KBM-7 (cell line): ENCODE measurements at regions not wholly inside any gene's neighbourhood (a gene's known extent, or its start where the extent isn't known, plus 50 kb on each side); places are given as distances from the start of the nearest gene placed in this dataset.

Experiments used
- DNase-seq: peaks from one replicate; pipeline ENCODE4 v3.0.0-alpha.2; 2015
- in situ Hi-C: fragments of 300-500 bp; cut with MboI; formaldehyde crosslinking; loops from 2 replicates; pipeline ENCODE4 v1.14.3; 2020; ENCODE audit warnings: low sequenced_read_pairs, low pct_unique_long_range_greater_than_20kb, mixed read lengths

DNA sequence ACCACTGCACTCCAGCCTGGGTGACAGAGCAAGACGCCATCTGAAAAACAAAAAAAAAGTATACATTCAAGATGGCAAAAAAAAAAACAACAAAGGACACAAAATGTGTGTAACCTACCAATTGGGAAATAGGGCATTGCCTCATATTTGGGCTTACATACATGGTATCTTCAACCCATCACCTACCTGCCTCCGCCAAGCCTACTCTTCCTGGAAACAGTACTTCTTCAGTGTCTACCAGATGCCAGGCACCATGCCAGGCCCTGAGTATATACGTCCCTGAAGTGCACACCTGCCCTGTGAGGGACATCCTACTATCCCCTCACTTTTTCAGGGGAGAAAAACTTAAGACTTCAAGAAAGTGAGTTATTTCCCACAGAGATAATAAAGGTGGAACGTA is 160.2 kb downstream of the TOMM20 start:
- in situ Hi-C loops, result loop anchor here (25.0 kb wide), 2 partner anchors 231 to 356 kb away; partner anchors contain the start of gene IRF2BP2
- no peak for DNase-seq

DNA sequence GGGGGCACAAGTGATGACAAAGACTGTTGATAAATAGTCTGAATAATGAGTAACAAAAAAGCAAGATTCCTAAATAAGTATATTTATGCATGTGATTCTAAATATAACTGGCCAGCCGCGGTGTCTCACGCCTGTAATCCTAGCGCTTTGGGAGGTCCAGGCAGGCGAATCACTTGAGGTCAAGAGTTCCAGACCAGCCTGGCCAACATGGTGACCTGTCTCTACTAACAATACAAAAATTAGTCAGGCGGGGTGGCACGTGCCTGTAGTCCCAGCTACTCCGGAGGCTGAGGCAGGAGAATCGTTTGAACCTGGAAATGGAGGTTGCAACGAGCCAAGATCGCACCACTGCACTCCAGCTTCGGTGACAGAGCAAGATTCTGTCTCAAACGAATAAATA is 161.5 kb downstream of the TOMM20 start:
- in situ Hi-C loops, result loop anchor here (25.0 kb wide), 2 partner anchors 230 to 355 kb away; partner anchors contain the start of gene IRF2BP2

DNA sequence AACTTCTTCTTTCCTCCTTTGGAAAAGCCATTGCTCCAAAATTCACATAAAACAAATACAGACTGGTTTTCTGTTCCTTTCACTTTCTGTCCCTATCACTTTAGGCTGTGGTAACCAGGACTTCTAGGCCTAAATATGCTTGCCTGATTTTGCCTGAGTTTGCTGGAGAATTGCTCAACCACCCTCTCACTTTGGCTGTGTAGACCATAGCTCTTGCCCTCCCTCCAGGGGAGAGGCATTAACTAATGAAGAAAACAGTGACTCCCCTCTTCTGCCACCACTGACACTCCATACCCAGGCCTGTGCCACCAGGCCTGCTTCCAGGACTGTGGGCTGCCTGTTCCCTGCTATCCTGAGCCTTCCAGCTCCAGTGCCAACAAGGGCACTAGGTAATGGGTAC is 163.5 kb downstream of the TOMM20 start:
- no peak for DNase-seq
- in situ Hi-C loops, result loop anchor here (25.0 kb wide), 2 partner anchors 228 to 353 kb away; partner anchors contain the start of gene IRF2BP2

More for the DNA sequence above, 161.5 kb downstream of the TOMM20 start:
- DNase-seq, result no peak

DNA sequence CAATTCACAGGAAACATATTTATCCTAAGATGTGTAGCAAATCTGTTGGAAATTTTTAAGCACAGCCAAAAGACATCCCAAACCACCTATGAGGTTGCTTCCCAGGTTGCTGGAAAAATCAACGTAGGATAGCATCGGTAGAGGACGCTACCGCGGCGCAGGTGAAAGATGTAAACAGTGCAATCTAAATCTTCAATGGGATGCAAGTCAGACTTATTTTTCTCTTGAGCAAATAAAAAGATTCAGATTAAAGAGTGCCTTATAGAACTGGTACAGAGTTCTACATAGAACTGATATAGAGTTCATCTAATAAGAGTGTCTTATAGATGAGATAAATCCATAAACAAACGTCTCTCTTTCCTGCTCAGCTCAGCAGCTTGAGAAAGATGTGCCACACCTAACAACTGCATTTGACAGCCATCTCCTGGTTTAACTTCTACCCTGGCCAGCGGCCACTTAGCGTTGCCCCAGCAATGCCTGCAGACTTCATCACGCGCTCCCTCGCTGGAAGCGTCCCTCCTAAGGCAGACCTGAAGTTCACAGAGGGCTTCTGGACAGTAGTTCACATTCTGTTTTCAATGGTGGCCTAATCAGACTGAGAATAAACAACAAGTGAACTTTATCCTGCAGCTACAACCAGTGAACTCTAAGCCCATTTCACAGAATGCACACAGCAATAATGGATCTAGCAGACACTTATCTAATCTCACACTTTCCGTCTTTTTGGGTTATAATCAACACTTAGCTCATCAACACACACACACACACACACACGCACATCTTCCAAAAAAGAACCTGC is 164.5 kb downstream of the TOMM20 start:
- in situ Hi-C loops, result loop anchor here (25.0 kb wide), 2 partner anchors 227 to 352 kb away; partner anchors contain the start of gene IRF2BP2
- no peak for DNase-seq

DNA sequence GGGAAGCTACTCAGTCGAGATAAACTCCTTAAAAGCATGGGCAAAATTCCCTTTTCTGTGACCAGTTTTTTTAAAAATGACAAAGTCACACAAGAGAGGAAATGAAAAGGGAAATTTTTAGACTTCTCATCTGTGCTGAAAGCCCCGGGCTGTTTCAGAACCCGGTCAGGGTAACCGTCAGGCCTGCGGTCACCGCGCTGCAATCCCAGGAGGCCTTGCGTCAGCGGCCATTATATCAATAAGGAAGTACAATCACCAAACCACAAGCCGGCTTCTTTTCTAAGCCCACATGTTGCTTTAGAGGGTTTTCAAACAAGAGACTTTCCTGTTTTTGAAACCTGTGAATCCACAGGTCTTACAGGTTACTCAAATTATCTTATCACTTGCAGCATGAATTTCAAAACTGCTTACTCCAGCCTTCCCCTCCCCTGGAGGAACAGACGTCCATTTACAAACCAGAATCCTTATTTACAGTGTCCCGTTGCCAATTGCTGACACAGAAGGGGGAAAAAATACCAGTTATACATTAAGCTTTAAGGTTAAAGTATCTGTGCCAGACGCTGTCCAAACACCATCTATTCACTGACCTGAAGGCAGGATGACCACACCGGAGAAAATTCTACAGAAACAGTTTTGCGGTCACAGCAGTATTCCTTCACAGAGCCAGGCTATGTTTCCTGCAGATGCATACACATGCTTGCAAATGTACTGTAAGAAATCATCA is 165.3 kb downstream of the TOMM20 start:
- in situ Hi-C loops, result loop anchor here (25.0 kb wide), 2 partner anchors 226 to 351 kb away; partner anchors contain the start of gene IRF2BP2

DNA sequence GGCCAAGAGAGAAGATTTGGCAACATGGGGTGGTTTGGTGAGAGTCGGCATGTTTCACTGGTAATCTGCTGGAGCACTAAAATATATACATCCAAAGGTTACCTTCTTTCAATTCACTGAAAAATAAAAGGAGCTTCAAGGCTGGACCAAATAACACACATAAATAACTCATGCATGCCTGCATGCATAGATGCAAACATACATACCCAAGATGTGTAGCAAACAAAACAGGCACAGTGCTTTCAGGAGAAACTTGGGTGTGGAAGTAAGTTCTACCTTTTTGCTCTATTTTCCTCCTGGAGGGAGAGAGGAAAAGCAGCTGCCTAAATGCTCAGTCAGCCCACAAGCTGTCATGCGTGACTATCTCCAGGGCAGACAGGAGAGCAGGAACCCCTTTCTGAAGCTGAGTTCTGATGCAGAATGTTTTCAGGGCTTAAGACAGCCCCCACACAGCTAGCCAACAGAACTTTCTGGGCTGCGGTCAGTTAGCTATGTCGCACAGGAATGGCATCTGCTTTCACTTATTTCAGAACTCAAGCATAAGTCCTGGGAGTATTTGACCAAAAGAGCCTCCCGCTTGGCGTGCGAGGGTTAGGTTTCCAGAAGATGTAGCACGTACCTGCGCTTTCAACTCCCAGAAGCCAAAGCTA is 166.2 kb downstream of the TOMM20 start:
- in situ Hi-C loops, result loop anchor here (25.0 kb wide), 2 partner anchors 225 to 350 kb away; partner anchors contain the start of gene IRF2BP2
- DNase-seq, result peak; percentile 97

More for the DNA sequence above, 165.3 kb downstream of the TOMM20 start:
- peak; percentile 97 for DNase-seq

DNA sequence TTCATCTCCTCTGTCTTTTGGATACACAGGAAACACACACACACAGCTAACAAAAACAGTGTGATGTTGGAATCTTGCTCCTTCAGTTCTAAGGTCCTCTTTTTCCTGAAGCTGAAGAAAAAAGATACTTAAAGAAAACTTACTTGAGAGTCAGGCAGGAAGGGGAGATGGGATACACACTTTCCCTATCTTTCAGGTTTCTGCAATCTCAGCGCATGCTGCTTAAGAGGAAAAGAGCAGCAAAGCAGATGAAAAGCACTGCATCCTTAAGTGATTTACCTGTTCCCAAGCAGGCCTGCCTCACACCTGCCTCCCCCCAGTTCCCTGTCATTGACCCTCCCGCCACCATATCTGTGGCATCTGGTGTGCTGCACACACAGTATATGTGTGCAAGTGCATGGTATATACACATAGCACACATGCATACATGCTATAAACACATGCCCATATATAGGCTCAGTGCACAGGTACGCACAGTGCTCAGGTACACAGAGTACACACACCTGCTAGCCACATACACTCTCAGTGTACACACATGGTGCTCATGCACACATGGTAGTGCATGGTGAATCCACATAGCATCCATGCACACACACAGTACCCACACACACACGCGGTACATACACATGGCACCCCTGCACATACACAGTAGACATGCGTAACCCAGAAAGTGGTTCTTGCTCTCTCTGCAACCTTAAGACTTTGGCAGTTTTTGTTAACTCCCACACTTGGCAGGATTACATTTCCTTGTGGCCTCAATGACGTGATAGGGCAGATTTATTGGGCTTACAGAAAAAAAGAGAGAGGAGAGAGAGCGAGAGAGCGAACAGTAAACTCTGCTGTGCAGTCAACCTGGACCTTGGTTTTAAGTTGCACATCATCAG is 166.9 kb downstream of the TOMM20 start:
- in situ Hi-C loops, result loop anchor here (25.0 kb wide), 2 partner anchors 224 to 349 kb away; partner anchors contain the start of gene IRF2BP2

DNA sequence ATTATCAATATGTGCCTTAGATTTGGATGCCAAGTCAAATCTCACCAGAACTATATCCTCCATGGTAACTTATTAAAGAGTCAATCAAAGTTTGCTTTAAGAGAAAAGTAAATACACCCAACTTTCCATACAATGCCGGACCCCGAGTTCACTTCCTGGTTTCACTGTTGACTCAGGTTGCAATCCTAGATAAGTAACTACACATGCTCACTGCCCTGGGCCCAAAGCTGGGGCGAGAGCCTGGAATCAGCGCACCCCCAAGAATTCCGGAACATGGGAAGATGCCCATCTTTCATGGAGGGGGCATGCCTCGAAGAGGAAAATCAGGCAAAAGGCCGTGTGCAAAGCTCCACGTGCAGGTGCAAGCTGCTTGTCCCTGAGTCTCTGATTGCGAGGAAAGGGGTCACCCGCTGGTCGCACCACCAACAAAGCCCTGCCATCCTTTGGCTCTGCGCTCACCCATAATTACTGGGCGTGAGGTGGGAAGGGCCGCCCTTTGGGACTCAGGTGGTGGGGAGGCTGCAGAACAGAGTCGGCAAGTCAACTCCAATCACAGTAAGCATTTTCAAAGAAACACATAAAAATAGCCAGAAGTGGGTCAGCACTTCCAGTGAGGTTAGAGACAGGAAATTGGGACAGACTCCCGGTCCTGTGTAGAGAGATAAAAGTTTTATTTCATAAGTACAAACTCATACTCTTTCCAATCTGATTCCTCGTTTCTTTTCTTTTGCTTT is 167.7 kb downstream of the TOMM20 start:
- in situ Hi-C loops, result loop anchor here (25.0 kb wide), 2 partner anchors 224 to 349 kb away; partner anchors contain the start of gene IRF2BP2
- DNase-seq, result peak; percentile 69

More for the DNA sequence above, 166.9 kb downstream of the TOMM20 start:
- peak; percentile 91 for DNase-seq

DNA sequence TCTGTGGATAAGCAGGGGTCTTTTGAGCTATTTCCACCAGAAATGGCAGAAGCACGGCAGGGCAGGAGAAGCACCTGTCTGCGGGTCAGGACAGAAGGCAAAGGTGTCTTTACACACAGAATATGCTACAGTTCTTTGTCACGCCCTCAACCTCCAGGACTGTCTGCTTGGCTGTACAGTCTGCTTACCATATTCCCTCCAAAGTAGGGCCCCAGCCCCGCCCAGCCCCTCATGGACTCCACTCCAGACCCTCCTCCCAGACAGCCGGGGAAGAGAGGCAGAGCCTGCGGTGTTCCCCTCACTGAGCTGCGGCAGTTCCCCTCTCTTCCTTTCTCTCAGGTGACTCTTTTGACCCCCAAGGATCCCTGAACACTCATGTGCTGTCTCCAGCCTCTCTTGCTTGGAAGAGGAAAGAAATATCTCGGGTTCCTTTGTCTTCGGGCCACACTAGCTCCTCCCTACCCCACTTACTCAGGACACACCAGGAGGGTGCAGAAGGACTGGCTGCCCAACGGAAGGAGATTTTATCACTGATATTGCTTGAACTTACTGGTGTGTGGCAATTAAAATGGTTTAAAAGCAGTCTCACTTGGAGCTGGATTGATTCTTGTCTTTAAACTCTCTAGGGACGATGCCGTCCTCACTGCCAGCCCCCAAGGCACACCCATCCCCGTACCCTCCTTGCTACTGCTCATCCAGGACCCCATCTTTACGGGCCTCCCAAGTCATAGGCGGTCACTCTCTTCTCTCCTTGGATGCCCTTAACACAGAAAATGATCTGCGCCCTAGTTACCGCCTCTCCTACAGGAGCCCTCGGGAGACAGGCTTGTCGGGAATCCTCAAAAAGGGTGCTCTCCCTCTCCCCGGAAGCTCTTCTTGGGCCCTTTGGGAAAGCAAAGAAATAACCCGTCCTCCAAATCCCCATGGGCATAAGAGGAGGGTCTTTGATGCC is 169.7 kb downstream of the TOMM20 start:
- no peak for DNase-seq
- in situ Hi-C loops, result loop anchor here (25.0 kb wide), 2 partner anchors 222 to 347 kb away; partner anchors contain the start of gene IRF2BP2

DNA sequence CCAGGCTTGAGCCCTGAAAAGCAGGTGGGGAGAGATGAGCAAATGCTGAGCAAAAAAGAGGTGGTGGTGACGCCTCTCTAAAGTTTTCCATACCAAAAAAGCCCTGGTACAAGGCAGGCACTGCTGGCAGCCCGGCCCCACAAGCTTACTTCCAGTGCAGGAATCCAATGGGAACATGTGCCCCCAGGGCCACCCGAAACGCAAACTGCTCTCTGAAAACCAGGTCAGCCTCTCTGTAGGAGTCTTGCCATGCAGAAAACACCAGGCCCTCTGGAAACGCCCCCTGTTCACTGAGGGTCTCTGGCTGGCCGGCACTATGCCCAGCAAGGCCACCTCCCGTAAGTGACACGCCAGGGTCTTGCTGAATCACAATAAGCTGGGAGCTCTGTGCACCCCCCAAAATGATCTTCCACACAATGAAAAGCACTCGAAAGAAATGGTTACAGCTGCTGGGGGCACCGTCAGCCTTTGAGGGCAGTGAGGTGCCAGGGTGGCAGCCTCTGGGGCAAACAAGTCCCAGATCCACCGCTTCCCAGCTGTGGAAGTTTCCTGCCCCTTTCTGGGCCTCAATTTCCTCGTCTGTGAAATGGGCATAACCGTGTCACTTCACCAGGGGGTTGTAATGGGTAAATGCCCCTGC is 170.5 kb downstream of the TOMM20 start:
- DNase-seq, result no peak
- in situ Hi-C loops, result loop anchor here (25.0 kb wide), 2 partner anchors 221 to 346 kb away; partner anchors contain the start of gene IRF2BP2

DNA sequence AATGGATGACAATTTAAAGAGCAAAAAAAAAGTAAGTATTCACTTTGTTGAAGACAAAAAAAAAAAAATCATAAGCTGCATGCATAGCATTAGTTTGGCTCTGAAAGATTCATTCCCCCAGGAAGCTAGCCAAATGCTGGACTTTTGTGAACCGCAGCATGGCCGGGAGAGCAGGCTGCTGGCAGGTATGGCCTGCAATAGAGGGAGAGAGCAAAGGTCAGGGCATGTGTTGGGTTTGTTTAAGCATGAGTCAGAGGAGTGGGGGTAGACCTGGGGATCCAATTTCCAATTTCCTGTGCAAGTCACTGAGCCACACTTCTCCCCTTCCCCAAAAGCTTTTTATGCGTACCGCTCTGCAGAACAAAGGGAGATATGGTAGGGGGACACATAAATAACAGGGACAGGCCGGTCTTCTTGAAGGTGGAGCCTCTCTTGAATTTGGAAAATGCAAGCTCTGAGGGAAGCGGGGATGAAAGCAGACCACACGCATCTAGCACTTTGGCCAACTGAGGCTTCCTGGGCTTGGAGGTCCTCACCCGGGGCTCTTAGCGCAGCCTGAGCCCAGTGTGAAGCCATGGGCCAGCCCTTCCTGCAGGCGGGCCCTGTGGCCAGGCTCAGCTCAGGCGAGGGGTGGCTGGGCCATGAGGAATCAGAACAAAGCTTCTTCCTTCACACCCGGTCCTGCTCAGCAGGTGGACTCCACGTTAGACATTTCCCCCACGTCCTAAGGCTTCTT is 171.1 kb downstream of the TOMM20 start:
- in situ Hi-C loops, result loop anchor here (25.0 kb wide), 2 partner anchors 220 to 345 kb away; partner anchors contain the start of gene IRF2BP2

DNA sequence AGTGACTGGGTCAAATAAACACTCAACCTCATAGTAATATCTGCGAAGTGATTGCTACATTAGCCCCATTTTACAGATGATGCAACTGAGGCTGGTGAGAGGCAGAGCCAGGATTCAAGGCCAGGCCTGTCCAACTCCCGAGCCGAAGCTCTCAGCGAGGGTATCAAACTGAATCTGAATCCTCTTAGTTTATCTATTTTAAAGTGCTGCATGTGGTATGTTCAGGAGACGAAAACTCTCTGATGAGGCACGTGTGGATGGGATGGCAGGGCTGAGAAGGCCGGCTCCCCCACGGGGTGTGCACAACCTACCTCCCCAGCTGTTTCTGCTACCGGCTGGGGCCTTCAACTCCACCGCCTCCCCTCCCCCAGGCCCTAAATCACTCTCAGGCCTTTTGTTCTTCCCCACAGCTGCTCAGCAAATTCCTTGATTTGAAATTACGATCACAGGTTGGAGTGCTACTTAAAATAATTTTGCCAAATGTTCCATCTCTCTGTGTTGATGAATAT is 171.8 kb downstream of the TOMM20 start:
- peak; percentile 65 for DNase-seq
- in situ Hi-C loops, result loop anchor here (25.0 kb wide), 2 partner anchors 220 to 345 kb away; partner anchors contain the start of gene IRF2BP2

More for the DNA sequence above, 171.1 kb downstream of the TOMM20 start:
- DNase-seq, result peak; percentile 80

DNA sequence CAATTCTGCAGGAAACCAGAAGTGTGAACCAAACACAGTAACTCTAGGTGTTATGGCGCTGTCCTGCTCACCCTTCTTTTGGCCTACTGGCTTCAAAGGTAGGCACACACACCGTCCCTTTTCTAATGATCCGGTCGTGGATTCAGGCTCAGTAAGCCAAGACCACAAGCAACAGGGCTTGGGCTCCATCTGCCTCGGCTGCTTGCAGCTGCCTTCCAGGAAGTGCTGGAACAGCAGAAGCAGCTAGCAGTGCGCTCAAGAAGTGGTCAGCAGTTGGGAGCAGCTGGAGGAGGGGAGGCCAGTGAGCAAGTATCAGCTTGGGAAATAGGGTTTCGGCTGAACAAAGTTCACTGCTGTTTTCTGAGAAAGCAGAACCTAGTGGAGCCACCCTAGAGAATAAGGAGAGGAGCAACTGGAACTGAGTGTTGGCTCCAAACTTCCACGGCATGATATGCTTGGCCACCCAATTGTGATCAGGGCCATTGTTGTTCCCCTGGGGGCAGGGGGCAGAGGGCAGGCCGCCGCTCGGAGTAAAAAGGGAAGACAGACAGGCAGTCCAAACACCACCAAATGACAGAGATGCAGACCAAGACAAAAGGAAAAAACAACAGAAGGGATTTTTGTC is 173.4 kb downstream of the TOMM20 start:
- DNase-seq, result peak; percentile 91
- in situ Hi-C loops, result loop anchor here (25.0 kb wide), 2 partner anchors 218 to 343 kb away; partner anchors contain the start of gene IRF2BP2

DNA sequence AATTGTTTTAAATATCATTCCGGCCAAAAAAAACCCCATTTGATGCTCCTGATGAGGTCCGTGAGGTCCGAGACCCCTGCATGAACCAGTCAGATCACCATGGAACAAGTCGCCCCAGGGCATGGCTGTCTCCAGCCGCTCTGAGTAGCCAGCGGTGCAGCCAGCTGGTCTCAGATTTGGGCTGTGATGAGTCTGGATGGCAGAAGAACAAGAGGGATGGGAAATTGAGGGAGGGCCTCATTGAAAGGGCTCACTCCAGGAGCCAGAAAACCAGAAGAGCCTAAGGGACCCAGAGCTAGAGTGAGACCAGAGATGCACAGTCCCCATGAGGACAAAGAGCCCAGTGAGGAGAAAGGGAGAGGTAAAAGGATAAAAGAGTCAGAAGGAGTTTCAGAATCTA is 174.0 kb downstream of the TOMM20 start:
- DNase-seq, result no peak
- in situ Hi-C loops, result loop anchor here (25.0 kb wide), 2 partner anchors 217 to 342 kb away; partner anchors contain the start of gene IRF2BP2
